Stimulated activated CD4-positive, alpha-beta T cell treated with anti-CD3 and anti-CD28 coated beads, TNF-alpha, amount 100 ng/mL, for 4 hours (primary cell): ENCODE measurements at regions not wholly inside any gene's neighbourhood (a gene's known extent, or its start where the extent isn't known, plus 50 kb on each side); places are given as distances from the start of the nearest gene placed in this dataset.
"Not testable (repeated sequence)": the region's sequence is repeated elsewhere in the genome, so short reads cannot be mapped to it uniquely, and the experiment has no call there.

Experiments
- DNase-seq, 3 experiments: peaks; one replicate each; pipeline ENCODE4 v3.0.0-alpha.2; 2020; ENCODE audit warnings: low read depth in 3 of 3

- no peak for DNase-seq
These were observed 536.5 kb upstream of the CRIM1 start for GRCh38 chr2:35819033-35819432.

GRCh38 chr2:35818359-35818758 lies 537.2 kb upstream of the CRIM1 start:
- DNase-seq = not testable (repeated sequence)

- DNase-seq = not testable (repeated sequence)
These were observed 541.0 kb upstream of the CRIM1 start for GRCh38 chr2:35814597-35814996.

GRCh38 chr2:35803126-35803525 lies 552.5 kb upstream of the CRIM1 start:
- no peak for DNase-seq

- no peak for DNase-seq
These were observed 560.7 kb upstream of the CRIM1 start for GRCh38 chr2:35794796-35795450.

GRCh38 chr2:35790292-35790691 lies 565.3 kb upstream of the CRIM1 start:
- no peak for DNase-seq

GRCh38 chr2:35788543-35788942 lies 567.0 kb upstream of the CRIM1 start:
- no peak for DNase-seq

- no peak for DNase-seq
These were observed 568.1 kb upstream of the CRIM1 start for GRCh38 chr2:35787302-35788031.

GRCh38 chr2:35785564-35785963 lies 570.0 kb upstream of the CRIM1 start:
- no peak for DNase-seq

GRCh38 chr2:35784777-35785176 lies 570.8 kb upstream of the CRIM1 start:
- no peak for DNase-seq

GRCh38 chr2:35783723-35784122 lies 571.9 kb upstream of the CRIM1 start:
- DNase-seq = no peak

GRCh38 chr2:35741556-35741955 lies 614.0 kb upstream of the CRIM1 start:
- DNase-seq = no peak

GRCh38 chr2:35731674-35732073 lies 623.9 kb upstream of the CRIM1 start:
- DNase-seq = no peak

- no peak for DNase-seq
These were observed 640.7 kb upstream of the CRIM1 start for GRCh38 chr2:35714883-35715282.

- no peak for DNase-seq
These were observed 647.1 kb upstream of the CRIM1 start for GRCh38 chr2:35708411-35708923.

GRCh38 chr2:35688309-35688708 lies 667.3 kb upstream of the CRIM1 start:
- no peak for DNase-seq

- DNase-seq = no peak
These were observed 703.8 kb upstream of the CRIM1 start for GRCh38 chr2:35651688-35652323.

- no peak for DNase-seq
These were observed 740.9 kb upstream of the CRIM1 start for GRCh38 chr2:35614640-35615039.

- no peak for DNase-seq
These were observed 749.2 kb upstream of the CRIM1 start for GRCh38 chr2:35606394-35606793.

- no peak for DNase-seq
These were observed 757.3 kb upstream of the CRIM1 start for GRCh38 chr2:35598310-35598709.

- DNase-seq = no peak
These were observed 763.7 kb upstream of the CRIM1 start for GRCh38 chr2:35591886-35592285.

GRCh38 chr2:35585972-35586371 lies 769.6 kb upstream of the CRIM1 start:
- no peak for DNase-seq

GRCh38 chr2:35582637-35583036 lies 772.9 kb upstream of the CRIM1 start:
- DNase-seq = no peak
